GM18858 (cell line): ENCODE measurements at regions not wholly inside any gene's neighbourhood (a gene's known extent, or its start where the extent isn't known, plus 50 kb on each side); places are given as distances from the start of the nearest gene placed in this dataset.

Experiments used
- ATAC-seq: cut with Tn5 transposase; IDR thresholded peaks from one replicate; pipeline ENCODE4 v1.9.1; 2021; ENCODE audit not compliant: unreplicated experiment

- no peak for ATAC-seq
These were observed 231.6 kb upstream of the DYNLRB2 start for GRCh38 chr16:80309178-80309577.

GRCh38 chr16:80305410-80305809 lies 235.4 kb upstream of the DYNLRB2 start:
- ATAC-seq = no peak

- ATAC-seq = no peak
These were observed 237.1 kb upstream of the DYNLRB2 start for GRCh38 chr16:80303691-80304090.

GRCh38 chr16:80300876-80301275 lies 239.9 kb upstream of the DYNLRB2 start:
- ATAC-seq = no peak

GRCh38 chr16:80300456-80300855 lies 240.3 kb upstream of the DYNLRB2 start:
- no peak for ATAC-seq

GRCh38 chr16:80299416-80299815 lies 241.4 kb upstream of the DYNLRB2 start:
- ATAC-seq = no peak

GRCh38 chr16:80298676-80299075 lies 242.1 kb upstream of the DYNLRB2 start:
- no peak for ATAC-seq

GRCh38 chr16:80296034-80296433 lies 244.8 kb upstream of the DYNLRB2 start:
- ATAC-seq = no peak

GRCh38 chr16:80294172-80294571 lies 246.6 kb upstream of the DYNLRB2 start:
- ATAC-seq = no peak

GRCh38 chr16:80288616-80289015 lies 252.2 kb upstream of the DYNLRB2 start:
- no peak for ATAC-seq

- no peak for ATAC-seq
These were observed 253.1 kb upstream of the DYNLRB2 start for GRCh38 chr16:80287674-80288073.

- ATAC-seq = no peak
These were observed 255.7 kb upstream of the DYNLRB2 start for GRCh38 chr16:80285104-80285503.

- ATAC-seq = no peak
These were observed 257.1 kb upstream of the DYNLRB2 start for GRCh38 chr16:80283466-80284392.

- no peak for ATAC-seq
These were observed 260.2 kb upstream of the DYNLRB2 start for GRCh38 chr16:80280557-80280956.

- no peak for ATAC-seq
These were observed 261.1 kb upstream of the DYNLRB2 start for GRCh38 chr16:80279656-80280055.

- no peak for ATAC-seq
These were observed 263.6 kb upstream of the DYNLRB2 start for GRCh38 chr16:80277182-80277581.

- ATAC-seq = no peak
These were observed 266.1 kb upstream of the DYNLRB2 start for GRCh38 chr16:80274576-80275191.

- ATAC-seq = no peak
These were observed 266.9 kb upstream of the DYNLRB2 start for GRCh38 chr16:80273635-80274538.

GRCh38 chr16:80265624-80266306 lies 275.0 kb upstream of the DYNLRB2 start:
- ATAC-seq = no peak

- ATAC-seq = no peak
These were observed 276.7 kb upstream of the DYNLRB2 start for GRCh38 chr16:80263848-80264694.
